Cardiac septum (tissue), 1 donor: ENCODE measurements at regions not wholly inside any gene's neighbourhood (a gene's known extent, or its start where the extent isn't known, plus 50 kb on each side); places are given as distances from the start of the nearest gene placed in this dataset.
"Not testable (repeated sequence)": the region's sequence is repeated elsewhere in the genome, so short reads cannot be mapped to it uniquely, and the experiment has no call there.

ENCODE experiments used
- DNase-seq: peaks from one replicate; pipeline ENCODE4 v3.0.0-alpha.2; 2020; ENCODE audit warnings: low spot score
- intact Hi-C: fragments of 100-400 bp; cut with DNase I; formaldehyde crosslinking; loops from one replicate; pipeline ENCODE4 v1.14.0; 2022
- donor health status: DM: no; HTN: no; CAD: no.

DNA sequence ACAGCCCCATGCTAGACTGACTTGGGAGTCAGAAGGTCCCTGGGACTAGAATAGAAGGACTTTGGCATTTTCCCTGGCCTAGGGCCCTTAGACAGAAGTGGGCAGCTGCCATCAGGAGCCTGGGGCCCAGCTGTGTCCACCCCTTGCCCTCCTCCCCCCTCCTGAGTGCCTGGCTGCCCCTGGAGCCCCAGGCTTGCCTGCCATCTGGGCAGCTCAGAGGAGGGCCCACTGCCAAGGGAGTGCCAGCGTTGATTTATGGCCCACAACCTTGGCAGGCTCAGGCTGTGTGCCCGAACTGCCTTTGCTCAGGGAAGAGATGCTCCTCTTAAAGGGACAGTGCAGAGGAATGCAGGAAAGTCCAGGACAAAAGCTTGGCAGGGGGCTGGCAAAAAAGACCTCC is 439.1 kb downstream of the SPATA31A7 start:
- intact Hi-C loops, DNase-seq: not testable (repeated sequence)

DNA sequence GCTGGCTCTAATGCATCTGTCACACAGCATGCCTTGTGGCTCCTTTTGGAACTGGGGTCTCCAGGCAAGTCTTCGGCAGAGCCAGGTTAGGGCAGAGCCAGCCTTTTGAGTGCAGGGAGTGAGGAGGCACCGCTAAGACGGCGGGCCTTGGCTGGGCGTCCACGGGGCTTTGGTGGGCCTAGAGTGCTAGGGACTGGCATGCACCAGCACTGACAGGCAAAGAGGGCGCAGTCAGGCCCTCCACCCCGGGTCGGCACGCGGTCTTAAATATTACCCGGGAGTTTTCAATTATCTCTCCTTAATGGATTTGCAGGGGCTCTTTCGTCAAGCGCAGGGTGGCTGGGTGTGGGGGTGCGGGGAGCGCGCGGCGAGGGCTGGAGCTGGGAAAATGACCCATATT is 444.4 kb downstream of the SPATA31A7 start:
- no peak for DNase-seq
- intact Hi-C loops, result no loop called here

DNA sequence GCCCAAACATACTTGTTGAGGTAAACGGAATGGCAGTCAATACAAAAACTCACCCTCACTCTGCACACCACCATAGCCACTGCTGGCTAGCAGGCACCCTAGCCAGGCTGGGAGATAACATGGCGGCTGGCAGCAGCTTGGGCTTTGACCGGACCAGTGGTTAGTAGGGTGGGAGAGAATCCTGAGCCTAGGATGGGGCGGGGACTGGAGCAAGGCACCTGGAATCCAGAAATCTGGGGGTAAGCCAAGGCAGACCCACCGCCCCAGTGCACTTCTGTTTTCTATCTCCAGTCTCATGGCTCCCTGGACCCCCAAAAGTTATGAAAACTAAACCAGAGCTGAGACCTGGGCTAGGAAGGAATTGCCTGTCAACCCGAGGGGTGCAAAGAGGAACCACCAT is 474.4 kb downstream of the SPATA31A7 start:
- intact Hi-C loops, DNase-seq: not testable (repeated sequence)

DNA sequence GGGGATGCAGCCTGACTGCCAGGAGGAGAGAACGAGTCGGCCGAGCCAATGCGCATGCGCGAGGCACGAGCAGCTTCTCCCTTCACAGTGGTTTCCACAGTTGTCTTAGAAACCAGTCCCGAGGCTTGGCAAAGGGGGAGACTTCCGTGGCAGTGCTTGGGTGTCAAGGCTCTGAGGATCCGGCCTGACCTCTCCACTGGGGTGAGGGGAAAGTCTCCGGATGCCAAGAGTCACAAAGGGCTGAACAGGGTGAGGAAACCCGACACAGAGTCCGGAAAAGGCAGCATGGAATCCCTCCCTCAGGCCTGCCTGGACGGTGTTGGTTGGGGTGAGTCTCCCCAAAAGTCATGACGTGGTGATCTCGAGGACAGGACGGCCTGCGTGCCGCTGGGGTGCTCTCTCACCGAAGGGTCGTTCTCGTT is 475.5 kb downstream of the SPATA31A7 start:
- DNase-seq, result no peak
- intact Hi-C loops, result no loop called here

DNA sequence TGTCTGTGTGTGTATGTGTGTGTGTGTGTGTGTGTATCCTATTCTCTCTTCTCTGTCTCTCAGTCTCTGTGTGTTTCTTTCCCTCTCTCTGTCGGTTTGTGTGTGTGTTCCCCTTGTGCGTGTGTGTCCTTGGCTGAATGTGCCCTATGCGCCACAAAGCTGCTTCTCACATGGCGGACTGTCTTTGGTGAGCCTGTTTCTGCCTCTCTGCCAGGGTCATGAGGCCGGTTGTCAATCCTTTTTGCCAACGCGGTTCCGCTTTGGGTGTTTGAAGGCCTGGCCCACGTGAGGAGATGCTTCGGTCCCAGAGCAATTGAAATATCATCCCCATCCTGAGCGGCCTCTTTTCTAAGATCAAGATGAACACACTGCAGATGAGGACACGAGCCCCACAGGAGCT is 476.0 kb downstream of the SPATA31A7 start:
- intact Hi-C loops, result no loop called here
- DNase-seq, result peak; percentile 15

DNA sequence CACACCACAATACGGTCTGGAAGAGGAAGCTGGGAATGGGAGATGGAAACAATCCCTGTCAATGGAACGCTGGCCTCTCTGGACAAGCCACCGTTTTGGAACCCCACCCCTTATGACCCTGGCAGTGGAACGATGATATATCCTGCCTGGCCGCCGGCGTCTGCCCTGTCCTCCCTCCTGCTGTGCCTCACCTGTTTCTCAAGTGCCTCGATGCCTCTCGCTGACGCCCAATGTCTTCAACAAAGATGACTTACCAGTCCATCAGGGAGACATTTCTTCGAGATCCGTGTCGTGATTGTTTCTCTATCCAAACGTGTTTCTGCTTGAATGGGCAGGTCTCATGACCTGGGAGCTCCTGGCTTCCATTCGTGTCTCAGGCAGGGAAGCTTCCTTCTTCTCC is 476.5 kb downstream of the SPATA31A7 start:
- intact Hi-C loops, result no loop called here
- peak; percentile 57 for DNase-seq

DNA sequence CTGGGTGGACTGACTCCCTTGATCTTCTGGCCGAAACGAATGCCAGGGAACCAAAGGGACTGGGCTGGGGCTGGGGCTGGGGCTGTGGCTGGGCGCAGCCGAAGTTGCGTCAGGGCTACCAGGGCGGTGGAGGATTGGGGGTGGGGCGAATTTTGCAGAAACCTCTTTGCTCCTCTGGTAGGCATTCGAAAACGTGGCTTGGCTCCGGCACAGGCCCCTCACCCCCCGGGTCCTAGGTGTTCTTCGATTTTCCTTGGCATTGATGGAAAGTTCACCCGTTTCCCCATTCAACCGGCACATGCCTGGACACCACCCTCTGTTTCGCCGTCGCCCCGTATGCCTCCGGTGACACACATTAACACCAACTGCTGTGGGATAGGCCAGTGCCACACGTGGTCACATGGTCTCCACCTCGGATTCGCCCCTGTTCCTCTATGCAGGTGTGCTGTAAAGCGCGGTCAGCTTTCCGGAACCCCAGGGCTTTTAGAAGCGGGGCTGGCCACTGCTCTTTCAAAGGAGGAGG is 477.1 kb downstream of the SPATA31A7 start:
- peak; percentile 35 for DNase-seq
- intact Hi-C loops, result no loop called here

DNA sequence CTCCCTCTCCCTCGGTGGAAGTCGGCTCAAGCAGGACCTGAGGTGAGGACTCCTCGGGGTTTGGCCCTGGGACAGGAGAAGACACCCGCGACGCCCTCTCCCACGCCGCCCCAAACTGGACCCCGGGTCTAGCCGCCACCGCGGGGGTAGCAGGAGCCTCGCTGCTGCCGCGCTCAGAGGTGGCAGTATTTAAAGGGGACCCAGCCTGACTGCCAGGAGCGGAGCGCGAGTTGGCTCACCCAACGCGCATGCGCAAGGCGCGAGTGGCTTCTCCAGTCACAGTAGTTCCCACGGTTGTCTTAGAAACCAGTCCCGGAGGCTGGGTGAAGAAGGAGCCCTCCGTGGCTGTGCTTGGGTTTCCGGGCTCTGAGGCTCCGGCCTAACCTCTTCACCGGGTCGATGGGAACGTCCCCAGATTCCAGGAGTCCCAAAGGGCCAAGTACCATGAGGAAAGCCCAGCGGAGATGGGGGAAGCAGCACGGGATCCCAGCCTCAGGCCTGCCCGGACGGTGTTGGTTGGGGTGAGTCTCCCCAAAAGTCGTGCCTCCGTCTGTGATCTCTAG is 477.8 kb downstream of the SPATA31A7 start:
- peak; percentile 64 for DNase-seq
- intact Hi-C loops, result no loop called here

DNA sequence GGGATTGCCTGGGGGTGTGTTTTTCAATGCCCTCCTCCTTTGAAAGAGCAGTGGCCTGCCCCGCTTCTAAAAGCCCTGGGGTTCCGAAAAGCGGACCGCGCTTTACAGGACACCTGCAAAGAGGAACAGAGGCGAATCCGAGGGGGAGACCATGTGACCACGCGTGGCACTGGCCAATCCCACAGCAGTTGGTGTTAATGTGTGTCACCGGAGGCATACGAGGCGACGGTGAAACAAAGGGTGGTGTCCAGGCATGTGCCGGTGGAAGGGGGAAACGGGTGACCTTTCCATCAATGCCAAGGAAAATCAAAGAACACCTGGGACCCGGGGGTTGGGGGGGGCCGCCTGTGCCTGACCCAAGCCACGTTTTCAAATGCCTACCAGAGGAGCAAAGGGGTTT is 478.4 kb downstream of the SPATA31A7 start:
- peak; percentile 38 for DNase-seq
- intact Hi-C loops, result not testable (repeated sequence)

DNA sequence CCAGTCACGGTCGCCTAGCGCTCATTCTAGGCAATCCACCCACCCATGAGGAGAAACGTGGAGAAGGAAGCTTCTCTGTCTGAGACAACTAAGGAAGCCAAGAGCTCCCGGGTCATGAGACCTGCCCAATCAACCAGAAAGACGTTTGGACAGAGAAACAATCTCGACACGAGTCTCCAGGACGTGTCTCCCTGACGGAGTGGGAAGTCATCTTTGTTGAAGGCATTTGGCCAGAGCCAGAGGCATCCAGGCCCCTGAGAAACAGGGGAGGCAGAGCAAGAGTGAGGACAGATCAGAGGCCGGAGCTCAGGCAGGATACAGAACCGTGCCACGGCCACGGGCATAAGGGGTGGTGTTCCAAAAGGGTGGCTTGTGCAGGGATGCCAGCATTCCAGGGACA is 479.0 kb downstream of the SPATA31A7 start:
- intact Hi-C loops, result no loop called here
- peak; percentile 35 for DNase-seq

DNA sequence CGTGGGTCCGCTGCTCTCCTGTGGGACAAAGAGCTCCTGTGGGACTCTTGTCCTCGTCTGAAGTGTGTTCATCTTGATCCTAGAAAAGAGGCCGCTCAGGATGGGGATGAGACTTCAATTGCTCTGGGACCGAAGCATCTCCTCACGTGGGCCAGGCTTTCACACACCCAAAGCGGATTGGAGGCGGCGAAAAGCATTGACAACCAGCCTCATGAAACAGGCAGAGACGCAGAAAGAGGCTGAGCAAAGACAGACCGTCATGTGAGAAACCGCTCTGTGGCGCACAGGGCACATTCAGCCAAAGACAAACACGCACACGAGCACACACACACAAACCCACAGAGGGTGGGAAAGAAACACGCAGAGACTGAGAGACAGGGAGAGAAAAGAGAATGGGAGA is 479.5 kb downstream of the SPATA31A7 start:
- intact Hi-C loops, result no loop called here
- peak; percentile 59 for DNase-seq

DNA sequence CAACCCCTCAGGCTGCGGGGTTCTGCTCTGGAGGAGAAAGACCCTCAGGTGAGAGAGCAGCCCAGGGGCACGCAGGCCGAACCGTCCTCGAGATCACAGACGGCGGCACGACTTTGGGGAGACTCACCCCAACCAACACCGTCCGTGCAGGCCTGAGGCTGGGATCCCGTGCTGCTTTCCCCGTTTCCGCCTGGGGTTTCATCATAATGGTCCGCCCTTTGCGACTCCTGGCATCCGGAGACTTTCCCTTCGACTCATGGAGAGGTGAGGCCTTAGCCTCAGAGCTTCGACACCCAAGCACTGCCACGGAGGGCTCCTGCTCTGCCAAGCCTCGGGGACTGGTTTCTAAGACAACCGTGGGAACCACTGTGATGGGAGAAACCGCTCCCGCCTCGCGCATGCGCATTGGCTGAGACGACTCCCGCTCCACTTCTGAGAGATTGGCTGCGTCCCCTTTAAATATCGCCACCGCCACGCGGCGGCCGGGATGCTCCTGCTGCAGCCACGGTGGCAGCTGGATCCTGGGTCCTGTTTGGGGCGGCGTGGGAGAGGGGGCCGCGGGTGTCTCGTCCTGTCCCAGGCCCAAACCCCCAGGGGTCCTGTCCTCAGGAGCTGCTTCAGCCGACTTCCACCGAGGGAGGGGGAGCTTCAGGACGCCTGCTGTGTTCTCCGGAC is 480.1 kb downstream of the SPATA31A7 start:
- intact Hi-C loops, result not testable (repeated sequence)
- DNase-seq, result peak; percentile 54

DNA sequence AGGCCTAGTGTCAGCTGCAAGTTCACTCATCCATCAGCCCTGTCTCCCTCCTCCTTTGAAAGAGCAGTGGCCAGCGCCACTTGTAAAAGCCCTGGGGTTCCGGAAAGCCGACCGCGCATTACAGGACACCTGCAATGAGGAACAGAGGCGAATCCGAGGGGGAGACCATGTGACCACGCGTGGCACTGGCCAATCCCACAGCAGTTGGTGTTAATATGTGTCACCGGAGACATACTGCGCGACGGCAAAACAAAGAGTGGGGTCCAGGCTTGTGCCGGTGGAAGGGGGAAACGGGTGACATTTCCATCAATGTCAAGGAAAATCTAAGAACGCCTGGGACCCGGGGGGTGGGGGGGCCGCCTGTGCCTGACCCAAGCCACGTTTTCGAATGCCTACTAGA is 480.8 kb downstream of the SPATA31A7 start:
- peak; percentile 55 for DNase-seq
- intact Hi-C loops, result no loop called here

DNA sequence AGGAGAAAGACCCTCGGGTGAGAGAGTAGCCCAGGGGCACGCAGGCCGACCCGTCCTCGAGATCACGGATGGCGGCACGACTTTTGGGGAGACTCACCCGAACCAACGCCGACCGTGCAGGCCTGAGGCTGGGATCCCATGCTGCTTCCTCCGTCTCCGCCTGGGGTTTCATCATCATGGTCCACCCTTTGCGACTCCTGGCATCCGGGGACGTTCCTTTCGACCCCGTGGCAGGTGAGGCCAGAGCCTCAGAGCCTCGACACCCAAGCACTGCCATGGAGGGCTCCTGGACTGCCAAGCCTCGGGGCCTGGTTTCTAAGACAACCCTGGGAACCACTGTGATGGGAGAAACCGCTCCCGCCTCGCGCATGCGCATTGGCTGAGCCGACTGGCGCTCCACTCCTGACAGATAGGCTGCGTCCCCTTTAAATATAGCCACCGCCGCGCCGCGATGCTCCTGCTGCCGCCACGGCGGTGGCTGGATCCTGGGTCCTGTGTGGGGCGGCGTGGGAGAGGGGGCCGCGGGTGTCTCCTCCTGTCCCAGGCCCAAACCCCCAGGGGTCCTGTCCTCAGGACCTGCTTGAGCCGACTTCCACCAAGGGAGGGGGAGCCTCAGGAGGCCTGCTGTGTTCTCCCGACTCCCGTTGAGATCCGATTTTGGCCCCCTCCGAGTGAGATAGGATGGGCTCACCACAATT is 481.6 kb downstream of the SPATA31A7 start:
- DNase-seq, result peak; percentile 69
- intact Hi-C loops, result no loop called here

DNA sequence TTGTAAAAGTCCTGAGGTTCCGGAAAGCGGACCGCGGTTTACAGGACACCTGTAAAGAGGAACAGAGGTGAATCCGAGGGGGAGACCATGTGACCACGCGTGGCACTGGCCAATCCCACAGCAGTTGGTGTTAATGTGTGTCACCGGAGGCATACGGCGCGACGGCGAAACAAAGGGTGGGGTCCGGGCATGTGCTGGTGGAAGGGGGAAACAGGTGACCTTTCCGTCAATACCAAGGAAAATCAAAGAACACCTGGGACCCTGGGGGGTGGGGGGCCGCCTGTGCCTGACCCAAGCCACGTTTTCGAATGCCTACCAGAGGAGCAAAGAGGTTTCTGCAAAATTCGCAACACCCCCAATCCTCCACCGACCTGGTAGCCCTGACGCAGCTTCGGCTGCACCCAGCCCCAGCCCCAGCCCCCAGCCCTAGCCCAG is 482.3 kb downstream of the SPATA31A7 start:
- intact Hi-C loops, result not testable (repeated sequence)
- peak; percentile 73 for DNase-seq

DNA sequence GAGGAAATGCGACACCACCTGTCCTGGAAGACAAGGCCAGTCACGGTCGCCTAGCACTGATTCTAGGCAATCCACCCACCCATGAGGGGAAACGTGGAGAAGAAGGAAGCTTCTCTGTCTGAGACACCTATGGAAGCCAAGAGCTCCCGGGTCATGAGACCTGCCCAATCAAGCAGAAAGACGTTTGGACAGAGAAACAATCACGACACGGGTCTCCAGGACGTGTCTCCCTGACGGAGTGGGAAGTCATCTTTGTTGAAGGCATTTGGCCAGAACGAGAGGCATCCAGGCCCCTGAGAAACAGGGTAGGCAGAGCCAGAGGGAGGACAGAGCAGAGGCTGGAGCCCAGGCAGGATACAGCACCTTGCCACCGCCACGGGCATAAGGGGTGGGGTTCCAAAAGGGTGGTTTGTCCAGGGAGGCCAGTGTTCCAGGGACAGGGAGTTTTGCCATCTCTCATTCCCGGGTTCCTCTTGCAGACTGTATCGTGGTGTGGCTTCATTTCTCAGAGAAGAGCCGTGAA is 482.9 kb downstream of the SPATA31A7 start:
- DNase-seq, intact Hi-C loops: not testable (repeated sequence)

DNA sequence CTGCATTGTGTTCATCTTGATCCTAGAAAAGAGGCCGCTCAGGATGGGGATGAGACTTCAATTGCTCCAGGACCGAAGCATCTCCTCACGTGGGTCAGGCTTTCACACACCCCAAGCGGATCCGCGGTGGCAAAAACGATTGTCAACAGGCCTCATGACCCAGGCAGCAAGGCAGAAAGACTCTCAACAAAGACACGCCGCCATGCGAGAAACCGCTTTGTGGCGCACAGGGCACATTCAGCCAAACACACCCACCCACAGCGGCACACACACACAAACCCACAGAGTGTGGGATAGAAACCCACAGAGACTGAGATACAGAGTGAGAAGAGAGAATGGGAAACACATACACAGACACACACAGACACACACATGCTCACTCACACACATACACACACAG is 483.4 kb downstream of the SPATA31A7 start:
- no peak for DNase-seq
- intact Hi-C loops, result no loop called here

DNA sequence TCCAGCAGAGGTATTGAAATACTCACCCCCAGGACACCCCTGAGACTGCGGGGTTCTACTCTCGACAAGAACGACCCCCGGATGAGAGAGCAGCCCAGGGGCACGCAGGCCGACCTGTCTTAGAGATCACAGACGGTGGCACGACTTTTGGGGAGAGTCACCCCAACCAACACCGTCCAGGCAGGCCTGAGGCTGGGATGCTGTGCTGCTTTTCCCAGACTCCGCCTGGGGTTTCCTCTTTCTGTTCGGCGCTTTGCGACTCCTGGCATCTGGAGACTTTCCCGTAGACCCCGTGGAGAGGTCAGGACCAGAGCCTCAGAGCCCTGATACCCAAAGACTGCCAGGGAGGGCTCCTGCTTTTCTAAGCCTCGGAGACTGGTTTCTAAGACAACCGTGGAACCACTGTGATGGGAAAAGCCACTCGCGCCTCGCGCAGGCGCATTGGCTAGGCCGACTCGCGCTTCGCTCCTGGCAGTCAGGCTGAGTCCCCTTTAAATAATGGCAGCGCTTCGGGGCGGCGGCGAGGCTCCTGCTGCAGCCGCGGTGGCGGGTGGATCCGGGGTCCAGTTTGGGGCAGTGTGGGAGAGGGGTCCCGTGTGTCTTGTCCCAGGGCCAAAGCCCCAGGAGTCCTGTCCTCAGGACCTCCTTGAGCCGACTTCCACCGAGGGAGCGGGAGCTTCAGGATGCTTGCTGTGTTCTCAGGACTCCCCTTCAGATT is 484.0 kb downstream of the SPATA31A7 start:
- DNase-seq, result peak; percentile 63
- intact Hi-C loops, result no loop called here

DNA sequence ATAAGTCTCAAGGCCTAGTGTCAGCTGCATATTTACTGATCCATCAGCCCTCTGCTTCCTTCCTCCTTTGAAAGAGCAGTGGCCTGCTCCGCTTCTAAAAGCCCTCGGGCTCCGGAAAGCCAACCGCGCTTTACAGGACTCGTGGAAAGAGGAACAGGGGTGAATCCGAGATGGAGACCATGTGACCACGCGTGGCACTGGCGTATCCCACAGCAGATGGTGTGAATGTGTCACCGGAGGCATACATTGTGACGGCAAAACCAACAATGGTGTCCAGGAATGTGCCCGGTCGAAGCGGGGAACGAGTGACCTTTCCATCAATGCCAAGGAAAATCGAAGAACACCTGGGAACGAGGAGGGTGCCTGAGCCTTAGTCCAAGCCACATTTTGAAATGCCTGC is 484.6 kb downstream of the SPATA31A7 start:
- intact Hi-C loops, result no loop called here
- peak; percentile 66 for DNase-seq

DNA sequence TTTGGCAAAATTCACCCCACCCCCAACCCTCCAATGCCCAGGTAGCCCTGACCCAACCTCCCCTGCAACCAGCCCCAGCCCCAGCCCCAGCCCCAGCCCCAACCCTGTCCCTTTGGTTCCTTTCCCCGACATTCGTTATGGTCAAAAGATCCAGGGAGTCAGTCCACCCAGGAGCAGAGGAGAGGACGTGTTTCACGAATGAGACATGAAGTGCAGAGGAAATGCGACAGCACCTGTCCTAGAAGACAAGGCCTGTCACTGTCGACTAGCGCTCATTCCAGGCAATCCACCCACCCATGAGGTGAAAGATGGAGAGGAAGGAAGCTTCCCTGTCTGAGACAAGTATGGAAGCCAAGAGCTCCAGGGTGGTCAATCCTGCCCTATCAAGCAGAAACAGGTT is 485.0 kb downstream of the SPATA31A7 start:
- DNase-seq, result no peak
- intact Hi-C loops, result no loop called here
